GM21390 (cell line): ENCODE measurements at regions not wholly inside any gene's neighbourhood (a gene's known extent, or its start where the extent isn't known, plus 50 kb on each side); places are given as distances from the start of the nearest gene placed in this dataset.
"Not testable (repeated sequence)": the region's sequence is repeated elsewhere in the genome, so short reads cannot be mapped to it uniquely, and the experiment has no call there.

Source experiments
- ATAC-seq: cut with Tn5 transposase; IDR thresholded peaks from one replicate; pipeline ENCODE4 v1.9.1; 2021; ENCODE audit not compliant: unreplicated experiment

DNA sequence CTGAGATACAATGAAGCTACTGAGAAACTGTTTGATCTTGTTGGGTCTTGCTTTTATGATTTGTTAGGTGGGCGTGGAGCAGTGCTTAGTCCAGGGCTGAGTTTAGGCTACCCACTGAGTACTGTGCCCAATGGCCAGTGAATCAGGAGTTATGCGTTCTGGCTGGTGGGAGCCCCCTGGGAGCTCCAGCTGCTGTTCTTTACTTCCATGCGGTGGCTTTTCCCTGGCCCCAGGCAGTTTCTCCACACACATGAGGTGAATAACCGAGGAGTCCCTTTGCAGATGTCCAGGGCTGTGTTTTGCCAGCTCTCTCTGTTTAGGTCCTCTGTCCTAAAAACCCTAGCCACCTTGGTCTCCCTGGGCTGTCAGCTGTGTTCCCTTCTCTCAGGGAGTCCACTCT lies 106.5 kb downstream of the KLF13 start:
- no peak for ATAC-seq

DNA sequence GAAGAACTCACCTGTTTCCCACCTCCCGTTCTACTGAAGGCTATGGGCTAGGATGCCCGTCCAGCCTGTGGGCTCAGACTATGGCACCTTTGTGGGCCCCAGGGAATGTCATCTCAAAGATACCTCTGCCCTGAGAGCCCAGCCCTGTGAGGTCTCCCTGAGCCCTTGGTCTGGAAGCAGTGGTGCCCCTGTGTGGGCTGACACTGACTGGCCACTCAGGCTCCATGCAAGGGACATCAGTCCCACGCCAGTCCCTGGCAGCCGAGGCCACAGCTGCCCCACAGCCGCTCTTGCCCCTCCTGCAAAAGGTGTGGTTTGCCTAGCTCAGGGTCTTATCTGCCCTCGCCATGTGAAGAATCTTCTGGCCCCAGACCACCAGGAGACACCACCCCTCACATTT lies 106.9 kb downstream of the KLF13 start:
- no peak for ATAC-seq

DNA sequence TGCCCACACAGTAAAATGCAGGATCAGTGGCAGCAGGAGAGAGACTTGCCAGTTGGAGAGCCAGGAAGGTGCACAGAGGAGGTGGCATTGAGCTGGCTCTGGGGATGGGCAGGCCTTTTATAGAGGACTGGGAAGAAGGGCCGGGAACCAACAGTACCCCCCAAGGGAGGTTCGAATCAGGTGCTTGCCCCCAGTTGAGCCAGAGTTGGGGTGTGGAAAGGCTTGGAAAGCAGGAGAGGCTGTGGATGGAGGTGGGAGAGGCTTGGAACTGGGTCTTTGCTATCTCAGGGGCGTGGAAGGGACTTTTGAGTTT lies 107.6 kb downstream of the KLF13 start:
- no peak for ATAC-seq

DNA sequence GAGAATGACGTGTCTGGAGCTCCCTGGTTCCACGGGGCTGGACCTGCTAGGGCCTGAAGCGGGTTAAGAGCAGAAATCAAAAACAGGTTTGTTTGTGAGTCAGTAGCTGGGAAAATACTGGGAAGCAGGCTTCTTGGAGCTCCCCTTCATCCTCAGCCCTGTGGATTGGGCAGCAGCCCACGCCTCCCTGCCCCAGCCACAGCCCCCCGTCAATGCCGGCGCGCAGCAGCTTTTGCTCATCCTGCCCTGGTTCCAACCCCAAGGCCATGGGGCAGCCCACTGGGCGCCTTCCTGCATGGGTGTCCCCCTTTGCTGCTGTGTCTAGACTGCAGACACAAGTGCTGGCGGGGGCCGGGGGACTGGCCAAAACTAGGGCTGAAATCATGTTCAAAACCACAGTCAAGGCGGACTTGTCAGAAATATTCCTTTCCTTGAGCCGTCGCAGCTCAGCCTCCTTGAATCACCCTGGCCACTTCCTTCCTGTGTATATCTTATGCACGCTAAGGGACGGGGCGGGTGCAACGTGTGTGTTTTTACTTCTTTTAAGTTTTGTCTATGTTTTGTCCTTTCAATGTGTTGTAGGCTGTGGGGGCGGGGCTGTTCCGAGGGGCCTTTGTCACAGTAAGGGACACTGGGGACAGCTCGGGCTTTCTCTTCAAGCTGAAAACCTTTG lies 108.1 kb downstream of the KLF13 start:
- ATAC-seq, result peak; percentile 37

DNA sequence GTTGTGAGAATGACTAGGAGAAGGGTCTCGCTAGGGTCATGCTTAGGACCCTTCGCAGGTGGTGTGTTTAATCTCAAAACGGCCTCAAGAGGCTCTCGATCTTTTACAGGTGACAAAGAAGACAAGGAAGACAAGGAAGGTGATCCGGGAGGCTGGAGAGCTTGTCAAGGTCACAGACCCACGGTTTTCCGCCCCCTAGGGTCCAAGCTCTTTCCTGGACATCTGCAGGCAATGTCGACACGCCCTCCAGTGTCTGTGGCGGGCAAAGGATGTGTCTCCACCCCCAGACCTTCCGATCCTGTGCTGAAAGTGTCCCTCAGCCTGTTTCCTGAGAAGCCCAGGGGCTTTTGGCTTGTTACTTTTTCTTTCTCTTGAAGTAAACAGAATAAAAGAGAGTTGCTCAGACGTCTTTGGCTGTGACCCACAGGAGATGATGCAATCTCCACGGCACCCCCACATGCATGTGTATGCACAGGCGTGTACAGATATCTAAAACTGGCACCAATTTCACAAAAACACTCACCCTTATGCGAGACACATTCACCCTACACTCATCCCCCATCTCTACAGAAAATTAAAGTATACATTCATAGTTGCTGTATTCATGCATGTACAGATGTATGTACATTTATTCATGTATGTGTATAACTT lies 108.8 kb downstream of the KLF13 start:
- peak; percentile 54 for ATAC-seq

DNA sequence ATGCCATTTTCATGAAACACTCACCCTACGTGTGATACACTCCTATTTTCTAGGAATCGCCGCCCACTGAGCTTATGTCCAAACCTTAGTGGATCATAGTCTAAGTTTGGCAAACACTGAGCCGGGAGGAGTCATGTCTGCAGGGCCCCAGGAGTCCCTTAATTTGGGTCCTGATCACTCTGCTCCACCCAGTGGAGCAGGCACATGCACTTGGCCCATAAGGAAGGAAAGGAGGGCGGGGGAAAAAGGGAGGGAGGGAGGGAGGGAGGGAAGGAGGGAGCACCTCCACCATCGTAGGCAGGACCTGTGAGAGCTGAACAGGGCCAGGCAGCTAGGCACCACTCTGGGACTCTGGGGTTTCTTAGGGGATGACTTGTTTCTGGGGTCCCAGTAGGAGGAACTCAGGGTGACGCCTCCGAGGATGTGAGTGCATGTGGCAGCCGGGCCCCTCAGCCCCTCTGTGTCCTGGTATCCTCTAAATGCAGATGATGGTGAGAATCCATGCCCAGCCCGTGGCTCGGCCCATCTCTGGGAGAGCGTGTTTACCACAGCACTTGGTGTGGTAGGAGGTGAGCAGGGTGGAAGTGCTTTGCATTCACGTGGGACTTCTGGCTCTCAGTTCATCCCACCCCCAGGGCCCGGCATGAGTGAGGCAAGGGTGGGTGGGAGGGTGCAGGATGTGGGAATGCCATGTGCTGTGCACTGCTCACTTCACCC lies 109.4 kb downstream of the KLF13 start:
- no peak for ATAC-seq

DNA sequence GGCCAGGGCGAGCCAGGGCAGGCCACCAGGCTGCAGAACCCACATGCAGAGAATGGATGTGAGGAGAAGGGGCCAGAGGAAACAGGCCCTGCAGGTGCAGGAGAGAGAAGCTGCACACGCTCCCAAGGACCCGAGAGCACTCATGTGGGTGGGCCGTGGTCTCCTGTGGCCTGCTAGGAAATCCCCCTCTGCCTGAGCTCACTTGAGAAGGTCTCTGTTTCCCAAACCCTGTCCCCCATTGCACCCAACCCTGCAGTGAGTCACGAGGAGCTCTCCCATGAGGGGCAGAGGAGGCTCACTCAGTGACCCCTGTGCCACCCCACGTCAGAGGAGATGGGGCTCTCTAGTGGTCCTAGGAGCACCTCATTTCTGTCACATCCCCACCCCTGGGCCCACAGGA lies 111.1 kb downstream of the KLF13 start:
- ATAC-seq, result no peak

DNA sequence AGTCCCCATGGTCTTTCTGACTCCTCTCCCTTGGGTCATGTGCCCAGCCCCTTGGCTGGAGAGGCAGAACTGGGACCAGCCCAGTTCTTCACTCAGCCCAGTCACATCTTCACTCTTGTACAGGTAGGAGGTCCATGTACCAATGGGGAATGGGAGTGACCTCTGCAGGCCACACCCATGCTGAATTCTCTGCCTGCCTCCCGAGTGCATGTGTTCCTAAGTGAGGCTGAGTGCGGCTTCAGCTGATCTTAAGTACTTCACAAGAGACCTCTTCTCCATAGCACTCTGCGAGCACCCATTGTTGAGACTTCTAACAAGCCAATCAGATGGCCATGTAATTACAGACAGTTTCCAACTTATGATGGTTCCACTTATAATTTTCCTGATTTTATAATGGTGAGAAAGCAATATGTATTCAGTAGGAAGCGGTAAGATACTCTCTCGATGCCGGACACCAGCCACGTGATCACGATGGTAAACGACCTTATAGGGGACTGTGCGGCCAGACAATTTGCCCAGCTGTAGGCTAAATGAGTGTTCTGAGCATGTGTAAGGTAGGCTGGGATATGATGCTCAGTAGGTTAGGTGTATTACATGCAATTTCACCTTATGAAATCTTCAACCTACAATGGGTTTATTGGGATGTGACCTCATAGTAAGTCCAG lies 112.1 kb downstream of the KLF13 start:
- ATAC-seq, result no peak

DNA sequence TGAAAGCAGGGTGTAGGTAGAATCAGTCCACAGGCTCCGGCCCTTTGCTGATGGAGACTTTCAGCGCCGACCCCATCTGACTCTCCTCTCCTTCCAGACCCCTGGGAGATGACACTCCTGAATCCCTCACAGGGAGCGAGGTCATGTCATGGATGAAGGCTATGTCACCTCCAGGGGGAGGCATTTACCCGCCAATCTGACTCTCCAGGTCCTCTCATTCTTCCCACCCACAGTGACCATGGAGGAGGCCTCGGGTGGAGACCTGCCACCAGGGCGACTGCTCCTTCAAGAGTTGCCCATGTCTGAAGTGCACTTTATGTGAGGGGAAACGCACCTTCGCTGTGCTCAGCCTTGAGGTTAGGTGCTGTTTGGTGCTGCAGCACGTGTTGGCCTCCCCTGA lies 112.7 kb downstream of the KLF13 start:
- no peak for ATAC-seq

DNA sequence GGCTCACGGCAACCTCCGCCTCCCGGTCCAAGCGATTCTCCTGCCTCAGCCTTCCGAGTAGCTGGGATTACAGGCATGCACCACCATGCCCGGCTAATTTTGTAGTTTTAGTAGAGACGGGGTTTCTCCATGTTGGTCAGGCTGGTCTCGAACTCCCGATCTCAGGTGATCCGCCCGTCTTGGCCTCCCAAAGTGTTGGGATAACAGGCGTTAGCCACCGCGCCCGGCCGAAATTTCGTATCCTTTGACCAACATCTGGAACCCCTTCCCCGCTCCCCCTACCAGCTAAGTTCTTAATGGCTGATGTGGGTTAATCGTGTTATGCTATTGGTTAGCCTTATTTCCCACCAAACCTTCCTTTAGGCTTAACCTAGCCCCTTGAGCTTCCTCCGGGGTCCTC lies 113.6 kb downstream of the KLF13 start:
- not testable (repeated sequence) for ATAC-seq

DNA sequence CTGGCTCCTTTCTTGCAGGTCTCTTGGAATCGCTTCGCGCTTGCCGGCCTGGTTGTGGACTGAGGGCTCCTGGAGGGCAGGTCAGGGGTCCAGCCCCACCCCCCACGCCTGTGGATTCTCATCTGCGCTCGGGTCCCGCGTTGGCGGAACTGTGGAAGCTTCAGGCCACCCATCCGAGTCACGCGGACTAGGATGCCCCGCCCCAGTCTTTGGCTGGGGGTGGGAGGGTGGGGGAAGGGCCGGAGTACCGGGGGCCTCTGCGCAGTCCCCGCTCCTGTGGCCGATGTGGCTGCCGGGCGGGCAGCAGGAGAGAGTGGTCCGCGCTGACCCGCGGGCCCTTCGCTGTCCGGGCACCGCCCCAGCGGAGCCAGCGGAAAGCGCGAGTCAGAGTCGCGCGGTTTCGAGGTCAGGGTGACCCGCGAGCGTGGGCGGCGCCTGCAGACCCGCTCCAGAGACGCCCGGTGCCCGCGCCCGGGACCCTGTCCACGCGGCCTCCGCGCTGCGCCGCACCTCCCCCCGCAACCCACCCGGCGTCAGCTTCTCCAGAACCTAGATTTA lies 114.2 kb downstream of the KLF13 start:
- ATAC-seq, result no peak

DNA sequence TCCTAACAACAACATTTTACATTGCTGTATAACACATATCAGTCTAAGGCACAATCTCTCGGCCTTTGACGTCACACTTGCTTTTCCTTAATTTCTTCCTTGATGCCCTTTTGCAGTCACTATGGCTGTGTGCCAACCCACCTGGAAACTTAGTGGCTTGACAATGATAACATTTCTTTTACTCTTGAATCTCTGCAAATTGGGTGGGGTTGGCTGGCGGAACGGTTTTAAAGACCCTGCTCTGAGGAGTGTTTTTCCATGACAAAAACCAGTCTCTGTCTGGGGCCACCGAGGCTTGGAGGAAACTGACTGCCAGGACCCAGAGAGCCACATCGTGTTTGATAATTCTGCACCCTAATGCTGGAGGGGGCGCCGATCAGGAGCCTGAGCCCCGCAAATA lies 115.6 kb downstream of the KLF13 start:
- ATAC-seq, result no peak

DNA sequence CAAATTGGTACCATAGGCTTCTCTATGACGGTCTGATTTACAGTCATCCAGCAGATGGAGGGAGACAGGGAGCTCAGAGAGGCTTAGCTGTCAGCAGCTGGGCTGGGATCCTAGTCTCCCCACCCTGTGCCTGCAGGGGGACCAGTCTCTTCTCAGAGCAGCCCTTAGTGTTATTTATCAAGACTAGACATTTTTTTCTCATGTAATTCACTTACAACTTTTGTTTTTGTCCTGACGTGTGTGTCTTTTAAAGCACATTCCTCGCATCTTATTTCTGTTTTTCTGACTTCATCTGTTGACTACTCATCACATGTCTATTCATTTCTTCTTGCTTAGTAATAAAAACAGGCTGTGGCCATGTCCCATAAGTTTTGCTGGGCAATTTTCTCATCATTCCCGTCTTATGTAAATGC lies 116.1 kb downstream of the KLF13 start:
- no peak for ATAC-seq

DNA sequence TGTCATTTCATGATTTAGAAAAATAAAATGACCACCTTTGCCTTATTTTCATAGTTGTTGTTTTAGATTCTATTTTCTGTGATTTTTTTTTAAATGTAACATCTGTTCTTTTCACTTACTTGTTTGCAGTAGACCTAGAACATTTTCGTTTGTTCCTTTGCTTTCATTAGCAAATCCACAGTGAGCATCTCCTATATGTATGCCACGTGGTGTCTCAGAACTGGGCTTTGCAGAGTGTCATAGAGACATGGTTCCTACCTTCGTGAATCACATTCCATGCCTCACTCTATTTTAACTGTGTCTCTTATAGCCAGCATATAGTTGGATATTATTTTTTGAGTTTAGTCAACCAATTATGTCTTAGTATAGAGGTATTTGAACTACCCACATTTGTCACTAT lies 118.2 kb downstream of the KLF13 start:
- ATAC-seq, result no peak

DNA sequence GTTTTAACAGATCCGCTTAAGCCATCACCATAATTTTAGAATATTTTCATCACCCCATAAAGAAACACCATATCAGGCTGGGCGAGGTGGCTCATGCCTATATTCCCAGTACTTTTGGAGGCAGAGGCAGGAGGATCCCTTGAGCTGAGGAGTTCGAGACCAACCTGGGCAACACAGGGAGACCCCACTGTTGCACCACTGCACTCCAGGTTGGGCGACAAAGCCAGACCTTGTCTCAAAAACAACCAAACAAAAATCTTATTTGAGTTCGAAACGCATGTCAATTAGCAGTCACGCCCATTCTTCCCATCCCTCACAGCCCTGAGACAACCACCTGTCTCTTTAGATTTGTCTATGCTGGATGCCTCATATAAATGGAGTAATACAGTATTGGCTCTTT lies 119.9 kb downstream of the KLF13 start:
- ATAC-seq, result no peak

DNA sequence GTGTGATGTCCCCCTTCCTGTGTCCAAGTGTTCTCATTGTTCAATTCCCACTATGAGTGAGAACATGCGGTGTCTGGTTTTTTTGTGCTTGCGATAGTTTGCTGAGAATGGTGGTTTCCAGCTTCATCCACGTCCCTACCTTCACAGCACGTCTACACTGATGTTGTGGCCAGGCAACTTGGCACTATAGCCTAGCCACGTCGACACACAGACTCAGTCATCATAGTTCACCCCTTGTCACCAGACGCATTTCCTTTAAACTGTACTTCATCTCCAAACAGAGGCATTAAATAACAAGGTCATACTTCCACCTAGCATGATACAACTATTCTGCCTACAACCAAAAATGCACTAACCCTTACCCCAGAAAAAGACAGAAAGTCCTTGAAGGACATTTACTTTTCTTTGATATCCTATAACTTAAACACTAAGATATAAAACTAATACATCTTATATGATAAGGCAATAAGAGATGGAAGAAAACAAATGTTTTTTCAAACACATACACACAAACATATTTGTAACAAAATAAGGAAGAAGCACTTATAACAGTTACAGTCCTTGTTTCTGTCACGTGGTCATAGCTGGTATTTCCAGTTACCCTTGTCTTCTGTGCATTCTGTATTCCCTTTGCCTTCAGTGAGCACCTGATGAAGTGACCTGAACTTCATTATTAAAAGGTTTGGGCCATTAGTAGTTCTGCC lies 121.4 kb downstream of the KLF13 start:
- no peak for ATAC-seq

DNA sequence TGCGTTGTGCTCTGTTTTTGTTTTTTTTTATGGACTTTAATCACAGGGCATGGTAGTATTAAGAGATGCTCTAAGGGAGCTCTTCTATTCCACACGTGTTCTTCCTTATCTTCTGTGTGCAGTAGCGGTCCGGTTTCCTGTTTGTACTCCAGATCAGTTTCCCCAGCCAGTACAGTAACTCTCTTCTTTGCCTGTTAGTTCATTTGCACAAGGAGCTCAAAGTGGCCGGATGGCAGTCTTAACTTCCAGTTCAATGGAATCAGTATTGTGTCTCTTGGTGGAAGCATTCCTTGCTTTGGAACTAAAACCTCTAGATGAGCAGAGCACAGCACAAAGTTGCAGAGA lies 122.0 kb downstream of the KLF13 start:
- no peak for ATAC-seq

DNA sequence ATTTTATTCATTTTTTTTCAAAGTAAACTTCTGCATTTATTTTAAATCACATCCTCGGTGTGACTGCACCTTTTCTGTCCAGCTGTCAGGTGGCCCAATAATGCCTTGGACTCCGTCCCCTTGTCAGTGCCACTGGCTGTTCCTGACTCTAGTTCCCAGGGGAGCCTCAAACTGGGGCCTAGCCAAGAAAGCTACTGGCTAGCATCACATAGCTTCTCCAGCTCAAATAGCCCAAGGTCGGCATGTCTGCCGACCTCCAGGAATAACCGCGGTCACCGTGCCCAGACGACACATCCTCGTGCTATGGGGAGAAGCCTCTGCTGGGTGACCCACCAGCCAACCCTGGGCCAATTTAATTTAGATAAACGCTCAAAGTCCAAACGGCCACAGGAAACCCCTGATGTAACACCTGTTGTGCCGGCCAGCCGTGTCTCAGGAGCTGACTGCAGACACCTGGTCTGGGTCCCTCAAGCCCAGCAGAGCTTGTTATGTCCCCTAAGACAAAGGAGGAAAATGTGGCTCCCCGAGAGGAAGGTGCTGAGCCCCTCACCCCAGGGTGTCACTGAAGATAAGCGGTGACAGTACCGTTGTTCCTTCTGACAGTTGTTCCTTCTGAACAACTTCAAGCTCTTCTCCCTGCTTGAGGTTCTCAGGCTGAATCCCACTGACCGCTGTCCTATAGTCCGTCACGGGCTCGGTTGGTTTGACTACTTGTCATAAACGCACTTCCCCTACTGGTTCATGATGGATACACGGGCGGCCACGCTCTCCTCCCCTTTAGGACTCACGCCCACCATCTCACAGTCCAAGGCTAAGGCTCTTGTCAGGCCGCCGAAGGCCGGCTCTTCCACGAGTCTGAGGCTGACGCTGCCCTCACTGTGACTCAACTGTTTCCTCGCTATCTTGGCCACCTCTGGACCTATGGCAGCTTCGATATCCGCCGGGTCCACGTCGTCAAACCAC lies 126.2 kb downstream of the KLF13 start:
- no peak for ATAC-seq

DNA sequence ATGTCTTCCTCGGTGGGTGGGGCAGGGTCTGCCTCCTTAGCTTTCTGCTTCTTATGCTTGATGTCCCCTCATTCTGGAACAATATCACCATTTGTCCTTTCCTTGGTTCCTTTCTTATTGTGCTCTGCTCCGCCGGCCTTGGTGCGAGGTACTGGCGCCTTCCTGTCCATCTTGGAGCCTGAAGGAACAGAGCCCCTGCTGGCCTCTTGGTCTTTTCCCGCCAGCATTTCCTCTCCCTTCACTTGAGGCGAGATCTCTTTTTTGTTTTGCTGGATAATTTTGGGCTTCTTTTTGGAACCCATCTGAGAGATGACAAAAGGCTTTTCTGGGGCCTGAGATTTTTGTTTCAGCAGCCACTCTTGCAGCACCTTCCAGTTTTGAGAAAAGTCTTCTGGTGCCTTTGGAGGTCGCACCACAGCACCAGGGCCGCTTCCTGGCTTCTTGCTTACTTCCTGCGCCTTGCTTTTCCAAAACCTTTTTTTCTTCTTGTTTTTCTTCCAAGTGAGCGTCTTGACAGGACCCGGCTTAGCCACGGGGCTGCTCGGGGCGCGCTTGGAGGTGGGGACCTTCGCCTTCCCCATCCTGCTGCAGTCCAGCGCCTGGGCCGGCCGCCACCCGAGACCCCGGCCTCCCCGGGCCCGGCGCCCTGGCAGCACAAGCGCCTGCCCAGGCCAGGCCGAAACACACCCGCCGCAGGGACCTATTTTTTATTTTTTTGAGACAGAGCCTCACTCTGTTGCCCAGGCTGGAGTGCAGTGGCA lies 127.1 kb downstream of the KLF13 start:
- no peak for ATAC-seq
